WTC11 (cell line): ENCODE measurements at regions not wholly inside any gene's neighbourhood (a gene's known extent, or its start where the extent isn't known, plus 50 kb on each side); places are given as distances from the start of the nearest gene placed in this dataset.

Experiments used
- ATAC-seq: fragments of 200-7000 bp; cut with Tn5 transposase; 2 replicates; pipeline ENCODE4 v1.10.0; 2021; ENCODE audit warnings: mild to moderate bottlenecking, moderate library complexity
- CTCF ChIA-PET: fragments of 300-600 bp; sonication (Branson Sonifier 250); formaldehyde crosslinking; loops from one replicate; lab custom pipeline; 2021; ENCODE audit warnings: antibody characterized with exemption; lab: Charles Lee
- POLR2A ChIA-PET: fragments of 350-600 bp; sonication (Branson Sonifier 250); formaldehyde crosslinking; loops from one replicate; lab custom pipeline; 2021; ENCODE audit warnings: antibody characterized with exemption; lab: Charles Lee
- DNase-seq: peaks from one replicate; pipeline ENCODE4 v3.0.0; 2021; ENCODE audit warnings: low spot score
- H3K27ac Mint-ChIP-seq: 2 replicates; pipeline ENCODE4 v1.8.0; 2021; ENCODE audit warnings: mixed read lengths
- H3K27me3 Mint-ChIP-seq: 2 replicates; pipeline ENCODE4 v1.8.0; 2021; ENCODE audit warnings: low read depth, mild to moderate bottlenecking, moderate library complexity, mixed read lengths
- H3K36me3 Mint-ChIP-seq: 2 replicates; pipeline ENCODE4 v1.8.0; 2021; ENCODE audit warnings: mixed read lengths
- H3K4me1 Mint-ChIP-seq: 2 replicates; pipeline ENCODE4 v1.8.0; 2022; ENCODE audit warnings: mixed read lengths
- H3K4me3 Mint-ChIP-seq: 2 replicates; pipeline ENCODE4 v1.8.0; 2021; ENCODE audit warnings: mild to moderate bottlenecking, moderate library complexity, mixed read lengths
- H3K9me3 Mint-ChIP-seq: 2 replicates; pipeline ENCODE4 v1.8.0; 2021; ENCODE audit warnings: mixed read lengths
- ATF1 ChIP-seq: sonication (generic); formaldehyde crosslinking; IDR thresholded peaks from 2 replicates; pipeline ENCODE4 v1.8.1; 2023; ENCODE audit warnings: mild to moderate bottlenecking, moderate library complexity, missing genetic modification reagents
- ATF6 ChIP-seq: sonication (generic); formaldehyde crosslinking; IDR thresholded peaks from 2 replicates; pipeline ENCODE4 v1.8.1; 2023; ENCODE audit warnings: mild to moderate bottlenecking, missing genetic modification reagents
- CREM ChIP-seq: sonication (generic); formaldehyde crosslinking; IDR thresholded peaks from 2 replicates; pipeline ENCODE4 v1.8.1; 2022; ENCODE audit warnings: mild to moderate bottlenecking, missing genetic modification reagents, moderate library complexity
- ERG ChIP-seq: fragments of 250-450 bp; sonication (Bioruptor Pico); IDR thresholded peaks from 2 replicates; pipeline ENCODE4 v1.8.0; 2021; ENCODE audit warnings: mild to moderate bottlenecking
- FOXP4 ChIP-seq: sonication (generic); formaldehyde crosslinking; IDR thresholded peaks from 2 replicates; pipeline ENCODE4 v1.8.0; 2022; ENCODE audit warnings: mild to moderate bottlenecking, missing genetic modification reagents
- HMGA2 ChIP-seq: fragments of 250-450 bp; sonication (Bioruptor Pico); IDR thresholded peaks from 2 replicates; pipeline ENCODE4 v1.4.0; 2021; ENCODE audit warnings: mild to moderate bottlenecking, moderate library complexity
- IRF2 ChIP-seq: sonication (generic); formaldehyde crosslinking; IDR thresholded peaks from 2 replicates; pipeline ENCODE4 v1.8.0; 2022; ENCODE audit warnings: low read depth, missing genetic modification reagents, borderline replicate concordance
- PREB ChIP-seq: sonication (generic); formaldehyde crosslinking; IDR thresholded peaks from 2 replicates; pipeline ENCODE4 v1.8.1; 2022; ENCODE audit warnings: mild to moderate bottlenecking, missing genetic modification reagents, moderate library complexity, borderline replicate concordance
- RELA ChIP-seq: sonication (generic); formaldehyde crosslinking; IDR thresholded peaks from 2 replicates; pipeline ENCODE4 v1.8.1; 2022; ENCODE audit warnings: missing genetic modification reagents, mild to moderate bottlenecking, borderline replicate concordance
- TP53 ChIP-seq: sonication (generic); formaldehyde crosslinking; IDR thresholded peaks from 2 replicates; pipeline ENCODE4 v1.8.1; 2023; ENCODE audit warnings: mild to moderate bottlenecking, missing genetic modification reagents
- ZMAT4 ChIP-seq: fragments of 250-450 bp; sonication (Bioruptor Pico); IDR thresholded peaks from 2 replicates; pipeline ENCODE4 v1.9.0; 2021; ENCODE audit warnings: mild to moderate bottlenecking
- ZNF263 ChIP-seq: sonication (generic); formaldehyde crosslinking; IDR thresholded peaks from 2 replicates; pipeline ENCODE4 v1.8.1; 2022; ENCODE audit warnings: low read depth, mild to moderate bottlenecking, moderate library complexity, missing genetic modification reagents
- ZNF317 ChIP-seq: sonication (generic); formaldehyde crosslinking; IDR thresholded peaks from 2 replicates; pipeline ENCODE4 v1.8.1; 2023; ENCODE audit warnings: low read depth, mild to moderate bottlenecking, moderate library complexity, missing genetic modification reagents, borderline replicate concordance
- ZNF416 ChIP-seq: fragments of 250-450 bp; sonication (Bioruptor Pico); IDR thresholded peaks from 2 replicates; pipeline ENCODE4 v1.9.0; 2021; ENCODE audit warnings: mild to moderate bottlenecking, inconsistent platforms
- ZNF425 ChIP-seq: fragments of 250-450 bp; sonication (Bioruptor Pico); conservative IDR thresholded peaks from 2 replicates; pipeline ENCODE4 v1.9.0; 2021; ENCODE audit warnings: mild to moderate bottlenecking

GRCh38 chrX:150306002-150306401, 57.1 kb upstream of the MAMLD1 start:
- no peak for TF ChIP-seq IRF2
- TF ChIP-seq ZNF416 (CRISPR knock-in tag) = no peak
- no peak for TF ChIP-seq ZNF317
- no peak for TF ChIP-seq TP53 (CRISPR knock-in tag)
- no peak for TF ChIP-seq ATF1
- TF ChIP-seq ZMAT4 (CRISPR knock-in tag) = no peak
- TF ChIP-seq, all 79 proteins: peak for 0
- CTCF ChIA-PET = no interaction called here
- no peaks in the 10 kb centered on the region for H3K9me3 Mint-ChIP-seq
- DNase-seq = no peak
- ATAC-seq = no peak
- H3K36me3 Mint-ChIP-seq = no peaks in the 10 kb centered on the region
- H3K27me3 Mint-ChIP-seq = no peaks in the 10 kb centered on the region
- H3K4me3 Mint-ChIP-seq = no peak overlapping the region
- no peaks in the 10 kb centered on the region for H3K4me1 Mint-ChIP-seq
- POLR2A ChIA-PET = no interaction called here
- H3K27ac Mint-ChIP-seq = no peak overlapping the region

GRCh38 chrX:150308041-150308440, 55.1 kb upstream of the MAMLD1 start:
- TF ChIP-seq RELA (no peak), PREB (CRISPR knock-in tag) (no peak), ERG (no peak), FOXP4 (CRISPR knock-in tag) (no peak), ZNF425 (CRISPR knock-in tag) (no peak), HMGA2 (CRISPR knock-in tag) (no peak)
- H3K9me3 Mint-ChIP-seq = no peaks in the 10 kb centered on the region

GRCh38 chrX:150308532-150309157, 54.5 kb upstream of the MAMLD1 start:
- ATAC-seq (no peak), DNase-seq (no peak)
- H3K36me3 Mint-ChIP-seq = no peaks in the 10 kb centered on the region
- no peaks in the 10 kb centered on the region for H3K27me3 Mint-ChIP-seq
- no peak overlapping the region for H3K27ac Mint-ChIP-seq
- no peak overlapping the region for H3K4me3 Mint-ChIP-seq
- H3K4me1 Mint-ChIP-seq = no peaks in the 10 kb centered on the region
- no peaks in the 10 kb centered on the region for H3K9me3 Mint-ChIP-seq
- ChIA-PET CTCF (no interaction called here), POLR2A (no interaction called here)
- TF ChIP-seq CREM (CRISPR knock-in tag) (no peak), ZNF263 (CRISPR knock-in tag) (no peak), ATF6 (CRISPR knock-in tag) (no peak)

More at GRCh38 chrX:150308041-150308440, 55.1 kb upstream of the MAMLD1 start:
- Mint-ChIP-seq H3K27me3 (no peaks in the 10 kb centered on the region), H3K36me3 (no peaks in the 10 kb centered on the region), H3K4me3 (no peak overlapping the region), H3K27ac (no peak overlapping the region), H3K4me1 (no peaks in the 10 kb centered on the region)
- ChIA-PET CTCF (no interaction called here), POLR2A (no interaction called here)
- DNase-seq (no peak), ATAC-seq (no peak)
